Activated CD8-positive, alpha-beta memory T cell treated with anti-CD3 and anti-CD28 coated beads for 36 hours (primary cell): ENCODE measurements at regions not wholly inside any gene's neighbourhood (a gene's known extent, or its start where the extent isn't known, plus 50 kb on each side); places are given as distances from the start of the nearest gene placed in this dataset.
"Not testable (repeated sequence)": the region's sequence is repeated elsewhere in the genome, so short reads cannot be mapped to it uniquely, and the experiment has no call there.

Source experiments
- CTCF ChIA-PET: fragments of 350-600 bp; sonication (Branson Sonifier 250); formaldehyde crosslinking; loops from one replicate; lab custom pipeline; 2021; ENCODE audit warnings: antibody characterized with exemption; lab: Charles Lee
- POLR2A ChIA-PET: fragments of 350-600 bp; sonication (Branson Sonifier 250); formaldehyde crosslinking; loops from one replicate; lab custom pipeline; 2021; ENCODE audit warnings: antibody characterized with exemption; lab: Charles Lee

DNA sequence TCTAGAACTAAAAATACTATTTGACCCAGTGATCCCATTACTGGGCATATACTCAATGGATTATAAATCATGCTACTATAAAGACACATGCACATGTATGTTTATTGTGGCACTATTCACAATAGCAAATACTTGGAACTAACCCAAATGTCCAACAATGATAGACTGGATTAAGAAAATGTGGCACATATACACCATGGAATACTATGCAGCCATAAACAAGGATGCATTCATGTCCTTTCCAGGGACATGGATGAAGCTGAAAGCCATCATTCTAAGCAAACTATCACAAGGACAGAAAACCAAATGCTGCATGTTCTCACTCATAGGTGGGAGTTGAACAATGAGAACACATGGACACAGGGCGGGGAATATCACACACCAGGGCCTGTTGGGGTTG is 1039.0 kb downstream of the NR2F1-AS1 start:
- CTCF ChIA-PET, POLR2A ChIA-PET: not testable (repeated sequence)

DNA sequence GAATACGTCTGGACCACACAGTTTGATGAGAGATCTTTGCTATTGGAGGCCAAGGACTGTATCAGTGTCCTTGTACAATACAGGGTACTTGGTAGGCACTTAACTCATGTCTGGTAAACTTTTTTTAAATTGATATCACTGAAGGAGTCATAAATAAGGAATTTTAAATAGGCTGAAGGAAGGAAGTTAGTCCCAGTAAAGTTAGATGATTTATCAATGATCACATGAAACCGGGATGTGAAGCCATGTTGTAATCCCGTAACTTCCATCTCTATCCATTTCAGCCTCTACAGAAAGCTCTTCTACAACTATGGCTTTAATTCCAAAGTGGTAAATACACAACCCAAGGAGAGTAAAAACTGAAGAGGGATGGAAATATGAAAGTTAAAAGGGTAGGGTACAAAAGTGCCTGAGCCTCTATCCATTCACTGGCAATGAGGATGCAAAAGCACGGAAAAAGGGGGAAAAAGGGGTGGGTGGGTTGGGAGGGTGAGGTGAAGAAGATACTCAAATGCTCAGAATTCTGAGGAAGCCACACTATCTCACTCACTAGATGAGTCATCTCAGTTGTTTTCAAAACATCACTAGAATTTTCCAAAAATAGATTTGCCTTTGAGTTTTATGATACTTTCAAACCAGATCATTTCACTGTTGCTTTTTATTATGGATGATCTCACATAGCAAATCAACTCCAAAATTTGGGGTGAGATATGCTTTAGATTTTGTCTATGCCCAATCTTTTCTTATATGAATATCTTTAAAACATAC is 1053.5 kb downstream of the NR2F1-AS1 start:
- CTCF ChIA-PET: no interaction called here
- POLR2A ChIA-PET: no interaction called here

DNA sequence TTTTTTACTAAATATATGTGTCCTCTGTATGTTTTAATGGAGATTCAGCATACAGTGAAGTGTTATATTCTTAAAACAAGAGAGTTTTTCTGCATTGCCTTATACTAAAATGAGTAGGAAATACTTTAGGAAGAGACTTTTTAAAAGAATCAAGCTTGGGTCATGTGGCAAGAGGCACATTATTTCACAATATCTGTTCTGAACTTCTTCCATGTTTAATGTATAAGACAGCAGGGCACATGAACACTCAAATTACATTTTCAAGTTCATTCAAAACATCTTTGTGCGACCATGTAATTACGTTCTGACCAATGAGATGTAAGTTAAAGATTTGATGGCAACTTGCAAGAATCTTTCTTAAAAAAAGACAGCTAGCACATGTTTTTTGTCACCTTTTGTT is 1055.9 kb downstream of the NR2F1-AS1 start:
- POLR2A ChIA-PET: no interaction called here
- CTCF ChIA-PET: no interaction called here

DNA sequence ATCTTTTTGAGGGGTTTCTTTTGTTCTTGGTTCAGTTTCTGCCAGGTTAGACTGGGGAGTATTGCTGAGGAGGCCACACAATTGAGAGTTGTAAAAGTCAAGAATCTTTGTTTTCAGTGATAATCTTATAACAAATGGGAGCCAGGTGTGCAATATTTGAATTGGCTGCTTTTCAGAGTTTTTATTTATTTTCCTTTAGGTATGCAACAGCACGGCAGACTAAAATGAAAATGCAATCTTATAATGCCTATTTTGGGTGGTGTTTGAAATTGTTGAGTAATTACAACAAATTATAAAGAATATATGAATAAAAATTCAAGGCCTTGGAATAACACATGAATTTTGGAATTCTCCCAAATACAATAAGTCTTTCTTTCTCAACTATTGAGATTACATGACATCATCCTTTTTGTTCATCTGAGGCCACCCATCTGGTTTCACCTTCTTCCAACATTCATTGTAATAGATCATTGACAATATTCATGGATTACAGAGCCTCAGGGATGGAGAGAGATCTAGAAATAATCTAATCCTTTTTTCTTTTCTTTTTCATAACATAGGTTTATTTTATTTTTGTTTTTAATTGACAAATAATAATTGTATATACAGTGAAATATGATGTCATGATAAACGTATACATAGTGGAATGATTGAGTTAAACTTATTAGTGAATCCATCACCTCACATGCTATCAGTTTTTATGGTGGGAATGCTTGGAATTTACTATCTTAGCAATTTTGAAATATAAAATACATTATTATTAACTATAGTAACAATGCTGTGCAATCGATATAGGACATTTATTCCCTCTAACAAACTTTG is 1061.0 kb downstream of the NR2F1-AS1 start:
- ChIA-PET POLR2A (no interaction called here), CTCF (no interaction called here)

DNA sequence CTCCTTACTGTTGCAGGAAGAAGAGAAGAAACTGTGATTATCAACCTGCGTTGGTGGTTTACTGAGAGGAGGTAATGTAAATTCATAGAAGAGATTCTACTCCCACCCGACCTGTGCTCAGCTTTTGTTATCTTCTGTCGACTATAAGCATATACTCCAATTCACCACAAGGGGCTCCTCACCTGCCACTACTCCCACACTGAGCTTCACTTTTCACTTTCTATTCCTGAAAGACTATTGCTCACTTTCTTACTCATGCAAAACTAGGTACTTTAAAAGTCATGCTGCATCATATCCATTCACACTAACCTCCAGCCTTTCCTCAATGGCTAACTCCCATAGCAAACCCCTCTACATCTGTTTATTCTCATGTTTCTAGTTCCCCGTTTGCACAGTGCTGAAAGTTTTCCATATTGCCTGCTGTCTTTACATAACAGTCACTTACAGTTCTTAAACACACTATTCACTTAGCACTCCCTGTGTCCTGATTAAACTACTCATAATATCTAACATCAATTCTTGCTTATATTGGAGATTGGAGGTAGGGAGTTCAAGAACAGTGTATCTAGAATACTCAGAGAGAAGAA is 1062.6 kb downstream of the NR2F1-AS1 start:
- POLR2A ChIA-PET: no interaction called here
- CTCF ChIA-PET: no interaction called here

DNA sequence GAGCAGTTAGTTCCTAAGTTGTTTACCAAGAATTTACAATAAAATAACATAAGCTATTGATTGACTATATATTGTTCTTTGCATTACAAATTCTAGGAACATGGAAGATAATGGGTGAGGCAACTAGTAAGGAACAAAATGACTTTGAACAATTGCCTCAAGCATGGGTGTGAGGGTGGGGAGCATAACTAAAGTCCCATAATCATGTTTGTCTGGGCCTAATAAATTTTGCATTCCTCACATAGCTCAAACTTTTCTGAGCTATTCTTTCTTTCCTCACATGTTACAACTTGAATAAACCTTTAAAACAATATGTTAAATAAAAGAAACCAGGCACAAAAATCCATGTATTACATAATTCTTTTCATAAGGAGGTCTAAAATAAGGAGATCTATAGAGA is 1066.1 kb downstream of the NR2F1-AS1 start:
- ChIA-PET CTCF (no interaction called here), POLR2A (no interaction called here)

DNA sequence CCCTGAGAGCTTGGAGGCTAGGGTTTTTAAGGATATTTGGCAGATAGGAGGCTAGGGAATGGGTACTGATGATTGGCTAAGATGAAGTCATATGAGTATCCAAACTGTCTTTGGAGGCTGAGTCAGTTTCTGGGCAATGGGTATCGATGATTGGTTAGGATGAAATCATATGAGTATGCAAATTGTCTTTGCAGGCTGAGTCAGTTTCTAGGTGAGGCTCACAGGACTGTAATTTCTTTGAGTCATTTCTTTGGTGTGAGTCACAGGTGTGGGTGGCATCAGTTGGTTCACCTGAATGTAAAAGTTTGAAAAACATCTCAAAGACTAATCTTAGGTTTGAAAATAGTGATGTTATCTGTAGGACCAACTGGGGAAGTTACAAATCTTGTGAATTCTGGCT is 1068.0 kb downstream of the NR2F1-AS1 start:
- CTCF ChIA-PET: no interaction called here
- POLR2A ChIA-PET: no interaction called here

DNA sequence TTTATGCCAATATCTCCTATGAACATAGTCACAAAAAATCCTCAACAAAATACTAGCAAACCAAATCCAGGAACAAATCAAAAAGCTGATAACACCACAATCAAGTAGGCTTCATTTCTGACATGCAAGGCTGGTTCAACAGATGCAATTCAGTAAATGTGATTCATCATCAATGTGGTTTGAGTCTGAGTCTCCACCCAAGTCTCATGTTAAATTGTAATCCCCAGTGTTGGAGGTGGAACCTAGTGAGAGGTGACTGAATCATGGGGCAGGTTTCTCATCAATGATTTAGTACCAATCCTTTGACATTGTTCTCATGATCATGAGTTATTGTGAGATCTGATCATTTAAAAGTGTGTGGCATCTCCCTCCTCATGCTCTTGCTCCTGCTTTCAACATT is 1072.7 kb downstream of the NR2F1-AS1 start:
- CTCF ChIA-PET: no interaction called here
- POLR2A ChIA-PET: no interaction called here

DNA sequence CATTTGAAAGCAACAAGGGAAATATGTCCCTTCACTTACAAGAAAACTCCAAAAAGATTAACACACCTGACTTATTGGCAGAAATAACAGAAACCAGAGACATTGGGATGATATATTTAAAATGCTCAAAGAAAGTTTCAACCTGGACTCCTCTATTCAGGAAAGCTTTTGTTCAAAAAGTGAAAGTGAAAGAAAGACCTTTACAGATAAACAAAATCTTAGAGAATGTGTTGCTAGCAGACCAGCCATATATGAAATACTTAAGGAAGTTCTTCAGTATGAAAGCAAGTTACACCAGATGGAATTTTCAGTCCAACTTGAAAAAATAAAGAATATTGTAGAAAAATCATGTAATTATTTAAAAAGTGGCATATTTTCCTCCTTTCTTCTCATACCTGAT is 1075.1 kb downstream of the NR2F1-AS1 start:
- POLR2A ChIA-PET: no interaction called here
- CTCF ChIA-PET: no interaction called here

DNA sequence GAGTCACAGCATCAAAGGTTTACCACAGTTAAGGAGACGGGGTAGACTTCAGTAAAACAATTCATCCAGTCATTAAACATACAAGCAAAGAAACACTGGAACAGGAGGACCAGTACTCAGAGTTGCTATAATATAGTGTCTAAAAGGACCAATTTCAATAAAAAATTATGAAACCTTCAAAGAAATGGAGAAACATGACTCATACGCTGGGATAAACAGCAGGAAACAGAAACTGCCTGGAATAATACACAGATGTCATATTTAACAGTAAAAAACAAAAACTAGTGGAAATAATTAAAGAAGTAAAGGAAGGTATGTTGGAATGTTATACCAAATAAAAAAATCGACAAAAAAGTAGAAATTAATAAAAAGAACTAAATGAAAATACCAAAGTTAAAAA is 1075.9 kb downstream of the NR2F1-AS1 start:
- POLR2A ChIA-PET: no interaction called here
- CTCF ChIA-PET: no interaction called here

DNA sequence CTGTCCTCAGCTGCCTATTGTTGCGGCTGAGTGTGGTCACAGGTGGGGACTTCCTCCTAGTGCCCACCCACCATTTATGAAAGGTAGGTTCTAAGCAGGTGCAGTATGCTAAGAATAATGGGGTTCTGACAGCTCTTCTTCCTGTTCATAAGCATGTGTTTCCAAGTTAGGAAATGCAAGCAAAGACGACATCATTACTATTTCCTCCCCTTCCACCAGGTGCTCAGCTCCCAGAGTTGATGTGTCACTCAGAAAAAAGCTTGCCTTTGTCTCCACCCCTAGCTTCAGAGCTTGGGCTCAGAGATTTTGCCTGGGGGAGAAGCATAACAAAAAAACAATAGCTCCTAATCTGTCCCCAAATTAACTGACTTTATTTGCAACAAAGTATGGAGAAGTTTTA is 1076.7 kb downstream of the NR2F1-AS1 start:
- ChIA-PET CTCF (no interaction called here), POLR2A (no interaction called here)

DNA sequence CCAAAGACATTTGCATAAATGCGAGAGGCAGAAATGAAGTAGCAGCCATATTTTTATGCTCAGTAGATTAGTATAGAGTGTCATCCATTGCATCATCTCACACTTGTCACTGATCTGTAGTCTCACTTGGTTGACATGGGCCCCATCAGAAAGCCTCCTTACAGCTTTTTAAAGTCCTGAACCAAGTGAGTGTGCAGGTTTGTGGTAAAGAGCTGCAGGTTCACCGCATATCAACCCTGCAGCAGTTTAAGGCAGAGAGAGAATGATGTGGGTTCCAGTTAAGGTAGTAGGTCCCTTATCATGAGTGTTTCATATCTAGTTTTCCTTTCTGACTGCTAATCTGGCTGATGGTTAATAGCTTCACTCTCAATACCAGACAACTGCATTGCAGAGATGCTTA is 1080.3 kb downstream of the NR2F1-AS1 start:
- ChIA-PET CTCF (no interaction called here), POLR2A (interaction anchor here (0.6 kb wide), 1 partner anchor 163 kb away, joined by 3 read pairs; no protein-coding TSS in a partner anchor)

DNA sequence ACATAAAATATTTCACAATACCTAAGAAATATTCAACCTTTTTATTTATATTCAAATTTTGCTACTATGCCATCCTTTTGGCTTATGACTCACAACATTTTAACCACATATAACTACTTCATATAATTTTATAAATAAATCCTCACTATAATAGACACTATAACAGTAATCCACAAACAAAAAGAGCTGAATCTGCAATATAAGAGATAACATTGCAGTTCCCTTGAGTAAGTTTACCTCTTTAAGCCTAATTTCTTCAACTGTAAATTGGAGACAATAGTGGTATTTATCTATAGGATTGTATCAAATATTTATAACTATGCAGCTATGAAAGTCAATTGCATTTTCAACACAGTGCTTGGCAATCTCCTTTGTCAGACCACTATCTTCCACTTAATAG is 1084.5 kb downstream of the NR2F1-AS1 start:
- POLR2A ChIA-PET: no interaction called here
- CTCF ChIA-PET: no interaction called here

DNA sequence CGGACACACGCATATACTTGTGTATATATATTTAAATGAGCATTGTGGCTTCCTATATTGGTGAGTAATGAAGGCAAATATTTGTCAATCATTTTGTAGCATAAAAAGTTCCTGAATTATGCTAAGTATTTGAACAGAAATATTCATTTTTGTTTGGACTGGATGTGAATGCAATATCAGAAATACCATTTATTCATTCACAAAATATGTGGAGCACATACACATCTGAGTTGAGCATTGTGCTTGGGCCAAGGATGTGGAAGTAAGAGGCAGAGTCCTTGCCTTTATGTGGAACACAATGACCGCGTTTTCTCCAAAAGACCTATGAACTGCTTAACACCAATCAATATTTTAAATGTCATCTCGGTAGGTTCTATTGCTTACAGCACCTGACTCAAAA is 1086.5 kb downstream of the NR2F1-AS1 start:
- ChIA-PET POLR2A (no interaction called here), CTCF (no interaction called here)

DNA sequence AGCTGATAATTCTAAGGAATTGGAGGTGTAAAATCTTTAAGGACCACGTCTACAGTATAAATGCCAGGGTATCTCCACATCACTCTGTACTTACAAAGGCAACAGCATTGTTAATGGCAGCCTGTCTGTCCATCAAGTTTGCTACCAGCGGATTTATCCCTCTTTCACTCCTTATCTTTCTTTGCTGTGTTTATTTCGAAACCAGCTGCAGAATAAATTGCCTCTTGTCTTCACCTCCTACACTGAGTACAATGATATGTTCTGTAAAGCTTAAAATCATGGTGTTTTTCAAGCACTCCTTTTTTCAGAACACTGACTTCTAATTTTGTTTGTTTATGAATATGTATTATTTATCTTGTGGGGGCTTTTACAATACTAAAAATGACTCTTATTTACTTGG is 1088.1 kb downstream of the NR2F1-AS1 start:
- ChIA-PET CTCF (no interaction called here), POLR2A (no interaction called here)

DNA sequence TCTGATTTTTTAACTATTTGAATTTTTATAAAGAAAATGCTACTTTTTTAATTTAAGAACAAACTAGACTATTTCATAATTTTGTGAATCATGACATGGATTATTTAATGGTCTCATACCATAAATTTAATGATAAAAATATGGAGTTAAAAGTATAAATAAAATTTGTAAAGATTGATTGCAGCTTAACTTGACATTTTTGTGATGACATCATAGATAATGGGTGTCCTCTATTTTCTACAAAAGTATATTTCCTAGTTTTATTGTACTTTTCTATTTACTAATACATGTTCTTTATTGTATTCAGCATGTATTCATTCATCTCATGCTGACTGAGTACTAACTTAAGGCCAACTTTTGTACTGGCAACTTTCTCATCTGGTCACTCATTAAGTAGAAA is 1096.5 kb downstream of the NR2F1-AS1 start:
- POLR2A ChIA-PET: no interaction called here
- CTCF ChIA-PET: no interaction called here

DNA sequence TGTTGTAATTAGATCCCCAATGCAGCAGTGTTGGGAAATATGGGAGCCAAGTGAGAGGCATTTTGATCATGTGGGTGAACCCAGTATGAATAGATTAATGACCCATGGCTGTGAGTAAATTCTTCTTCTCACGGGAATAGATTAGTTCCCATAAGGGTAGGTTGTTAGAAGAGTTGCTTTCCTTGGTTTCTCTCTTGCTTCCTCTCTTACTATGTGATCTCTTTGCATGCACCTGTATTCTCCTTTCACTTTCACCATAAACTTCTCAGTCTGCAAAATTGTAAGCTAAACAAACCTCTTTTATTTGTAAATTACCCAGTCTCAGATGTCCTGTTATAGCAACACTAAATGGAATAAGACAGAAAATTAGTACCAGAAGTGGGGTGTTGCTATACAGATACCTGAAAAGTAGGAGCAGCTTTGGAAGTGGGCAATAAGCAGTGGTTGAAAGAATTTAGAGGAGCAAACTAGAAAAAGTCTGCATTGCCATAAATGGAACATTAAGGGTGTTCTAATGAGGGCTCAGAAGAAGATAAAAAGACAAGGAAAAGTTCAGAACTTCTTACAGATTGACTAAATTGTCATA is 1090.0 kb upstream of the ARRDC3 start:
- POLR2A ChIA-PET: no interaction called here
- CTCF ChIA-PET: no interaction called here

DNA sequence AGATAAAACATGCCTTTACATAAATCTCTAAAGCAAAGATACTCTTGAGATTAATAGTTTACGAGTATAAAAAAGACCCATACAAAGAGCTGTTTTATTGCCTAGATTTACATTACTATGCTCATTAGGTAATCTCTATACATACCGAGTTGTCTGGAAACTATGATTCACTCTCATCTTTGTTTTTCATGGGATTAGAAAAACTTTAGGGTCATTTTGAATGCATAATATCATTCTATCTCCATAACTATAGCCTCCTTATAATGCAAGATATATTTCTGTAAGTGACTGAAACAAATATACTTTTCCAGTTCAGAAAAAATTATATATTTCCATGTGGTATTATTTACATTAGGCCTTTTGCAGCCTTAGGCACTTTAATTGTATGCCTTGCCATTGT is 1088.7 kb upstream of the ARRDC3 start:
- ChIA-PET CTCF (no interaction called here), POLR2A (no interaction called here)

DNA sequence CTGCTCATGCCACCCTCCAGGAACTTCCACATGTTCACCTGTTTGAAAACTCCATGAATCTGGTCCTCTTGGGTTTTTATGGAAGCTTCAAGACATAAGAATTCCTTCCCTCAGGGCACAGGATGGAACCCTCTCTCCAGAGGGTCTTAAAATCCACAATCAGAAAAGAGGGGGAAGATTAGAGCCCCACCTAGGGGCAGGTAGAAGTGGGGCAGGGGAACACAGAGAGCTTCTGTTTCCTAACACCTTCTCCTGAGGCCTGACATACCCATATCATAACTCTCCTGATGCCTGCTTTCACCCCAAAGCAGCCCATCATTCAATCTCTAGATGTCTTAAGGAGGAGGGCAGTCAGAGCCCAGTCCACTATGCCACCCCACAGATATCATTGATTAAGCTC is 1087.7 kb upstream of the ARRDC3 start:
- POLR2A ChIA-PET: no interaction called here
- CTCF ChIA-PET: no interaction called here

DNA sequence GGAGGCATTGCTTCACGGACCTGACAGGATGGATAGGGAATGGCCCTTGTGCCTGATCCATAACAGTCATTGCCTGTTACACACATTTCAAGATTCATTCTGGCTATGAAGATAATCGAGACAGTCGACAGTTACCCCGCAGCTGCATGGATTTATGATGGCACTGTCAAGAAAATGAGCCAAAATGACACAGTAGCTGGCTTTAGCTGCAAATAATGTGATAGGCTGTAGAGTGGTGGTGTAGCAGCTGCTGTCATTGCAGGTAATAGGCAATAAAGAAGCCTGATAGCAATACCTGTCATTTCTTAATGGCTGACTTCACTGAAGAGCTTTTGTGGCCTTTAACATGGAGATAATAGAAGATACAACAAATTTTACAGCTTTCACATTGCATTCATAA is 1085.2 kb upstream of the ARRDC3 start:
- POLR2A ChIA-PET: no interaction called here
- CTCF ChIA-PET: no interaction called here
